ENCODE measurements at regions not wholly inside any gene's neighbourhood (a gene's known extent, or its start where the extent isn't known, plus 50 kb on each side); places are given as distances from the start of the nearest gene placed in this dataset.

GRCh38 chr16:54510685-54511221 is 224.2 kb upstream of the IRX3 start:
- no peaks in the 10 kb centered on the region for H3K36me3 Mint-ChIP-seq (ENCODE audit: insufficient read depth, unreplicated experiment)
- peaks cover 7% of the 10 kb centered on the region for H3K27me3 Mint-ChIP-seq (ENCODE audit: insufficient read depth, unreplicated experiment)
- POLR2A ChIA-PET = interaction anchor here (0.7 kb wide), 1 partner anchor 12 kb away, joined by 5 read pairs; no protein-coding TSS in a partner anchor
- peaks cover 8% of the 10 kb centered on the region for H3K4me1 Mint-ChIP-seq (ENCODE audit: insufficient read depth, unreplicated experiment)
- TF ChIP-seq CTCF (IDR thresholded peaks at IDR 0.05; ENCODE audit: unreplicated experiment) = no peak
- peak overlapping the region; percentile 61 for H3K27ac Mint-ChIP-seq (ENCODE audit: low read depth, unreplicated experiment)
- H3K9me3 Mint-ChIP-seq (ENCODE audit: unreplicated experiment) = no peaks in the 10 kb centered on the region
- CTCF ChIA-PET = interaction anchor here (0.6 to 0.9 kb wide), 5 partner anchors 8 to 190 kb away, joined by 3 to 5 read pairs (median 3); no protein-coding TSS in a partner anchor
- intact Hi-C loops (cut with micrococcal nuclease) = no loop called here
- DNase-seq (ENCODE audit: unreplicated experiment) = no peak
- no TSS peak for BruUV-seq (replicated peaks)
- no peak overlapping the region for H3K4me3 Mint-ChIP-seq (ENCODE audit: unreplicated experiment)

GRCh38 chr16:54509456-54509855 is 222.9 kb upstream of the IRX3 start:
- intact Hi-C loops (cut with micrococcal nuclease) = no loop called here
- Mint-ChIP-seq H3K4me1 (ENCODE audit: insufficient read depth, unreplicated experiment) (peaks cover 8% of the 10 kb centered on the region), H3K4me3 (ENCODE audit: unreplicated experiment) (no peak overlapping the region), H3K36me3 (ENCODE audit: insufficient read depth, unreplicated experiment) (no peaks in the 10 kb centered on the region), H3K9me3 (ENCODE audit: unreplicated experiment) (no peaks in the 10 kb centered on the region), H3K27ac (ENCODE audit: low read depth, unreplicated experiment) (no peak overlapping the region), H3K27me3 (ENCODE audit: insufficient read depth, unreplicated experiment) (peaks cover 7% of the 10 kb centered on the region)
- no peak for DNase-seq (ENCODE audit: unreplicated experiment)
- CTCF ChIA-PET = no interaction called here
- POLR2A ChIA-PET = interaction anchor here (1.2 kb wide), 1 partner anchor 70 kb away, joined by 3 read pairs; no protein-coding TSS in a partner anchor
- no peak for TF ChIP-seq CTCF (IDR thresholded peaks at IDR 0.05; ENCODE audit: unreplicated experiment)
- no TSS peak for BruUV-seq (replicated peaks)

GRCh38 chr16:54508351-54508750 is 221.8 kb upstream of the IRX3 start:
- ChIA-PET CTCF (interaction anchor here (0.8 kb wide), 1 partner anchor 9 kb away, joined by 3 read pairs; no protein-coding TSS in a partner anchor), POLR2A (interaction anchor here (0.7 to 1.2 kb wide), 4 partner anchors 62 to 143 kb away, joined by 3 to 4 read pairs (median 3); no protein-coding TSS in a partner anchor)
- Mint-ChIP-seq H3K4me3 (ENCODE audit: unreplicated experiment) (no peak overlapping the region), H3K4me1 (ENCODE audit: insufficient read depth, unreplicated experiment) (peaks cover 8% of the 10 kb centered on the region), H3K36me3 (ENCODE audit: insufficient read depth, unreplicated experiment) (no peaks in the 10 kb centered on the region), H3K9me3 (ENCODE audit: unreplicated experiment) (no peaks in the 10 kb centered on the region), H3K27ac (ENCODE audit: low read depth, unreplicated experiment) (no peak overlapping the region), H3K27me3 (ENCODE audit: insufficient read depth, unreplicated experiment) (peaks cover 7% of the 10 kb centered on the region)
- no peak for TF ChIP-seq CTCF (IDR thresholded peaks at IDR 0.05; ENCODE audit: unreplicated experiment)
- DNase-seq (ENCODE audit: unreplicated experiment) = no peak
- no TSS peak for BruUV-seq (replicated peaks)
- intact Hi-C loops (cut with micrococcal nuclease) = no loop called here

- Mint-ChIP-seq H3K27ac (ENCODE audit: low read depth, unreplicated experiment) (no peak overlapping the region), H3K36me3 (ENCODE audit: insufficient read depth, unreplicated experiment) (no peaks in the 10 kb centered on the region), H3K4me3 (ENCODE audit: unreplicated experiment) (no peak overlapping the region), H3K9me3 (ENCODE audit: unreplicated experiment) (no peaks in the 10 kb centered on the region), H3K4me1 (ENCODE audit: insufficient read depth, unreplicated experiment) (peaks cover 8% of the 10 kb centered on the region), H3K27me3 (ENCODE audit: insufficient read depth, unreplicated experiment) (peaks cover 7% of the 10 kb centered on the region)
- CTCF ChIA-PET = interaction anchor here (0.7 kb wide), 1 partner anchor 97 kb away, joined by 3 read pairs; no protein-coding TSS in a partner anchor
- no peak for TF ChIP-seq CTCF (IDR thresholded peaks at IDR 0.05; ENCODE audit: unreplicated experiment)
- POLR2A ChIA-PET = interaction anchor here (1.1 to 1.2 kb wide), 2 partner anchors 11 to 38 kb away, joined by 3 read pairs; no protein-coding TSS in a partner anchor
- BruUV-seq (replicated peaks) = no TSS peak
- intact Hi-C loops (cut with micrococcal nuclease) = no loop called here
- DNase-seq (ENCODE audit: unreplicated experiment) = no peak
These were observed 220.3 kb upstream of the IRX3 start for GRCh38 chr16:54506741-54507500.
